Activated naive CD8-positive, alpha-beta T cell treated with anti-CD3 and anti-CD28 coated beads for 36 hours (primary cell): ENCODE measurements at regions not wholly inside any gene's neighbourhood (a gene's known extent, or its start where the extent isn't known, plus 50 kb on each side); places are given as distances from the start of the nearest gene placed in this dataset.

Source experiments
- DNase-seq: peaks from one replicate; pipeline ENCODE4 v3.0.0; 2021
- H3K27ac Mint-ChIP-seq: one replicate; pipeline ENCODE4 v1.8.0; 2022; ENCODE audit warnings: mild to moderate bottlenecking, moderate library complexity, mixed read lengths
- H3K27me3 Mint-ChIP-seq: one replicate; pipeline ENCODE4 v1.8.0; 2022; ENCODE audit warnings: mild to moderate bottlenecking, mixed read lengths
- H3K36me3 Mint-ChIP-seq: one replicate; pipeline ENCODE4 v1.8.0; 2021; ENCODE audit warnings: mild to moderate bottlenecking, mixed read lengths
- H3K4me1 Mint-ChIP-seq: one replicate; pipeline ENCODE4 v1.8.0; 2021; ENCODE audit warnings: mixed read lengths
- H3K4me3 Mint-ChIP-seq: one replicate; pipeline ENCODE4 v1.8.0; 2022; ENCODE audit warnings: mild to moderate bottlenecking, moderate library complexity, mixed read lengths
- H3K9me3 Mint-ChIP-seq: one replicate; pipeline ENCODE4 v1.8.0; 2022; ENCODE audit warnings: mixed read lengths

GRCh38 chr16:87133966-87134627, 183.1 kb downstream of the C16orf95 start:
- H3K4me1 Mint-ChIP-seq, result no peaks in the 10 kb centered on the region
- H3K36me3 Mint-ChIP-seq, result no peaks in the 10 kb centered on the region
- peaks cover 2% of the 10 kb centered on the region for H3K9me3 Mint-ChIP-seq
- H3K27ac Mint-ChIP-seq, result no peak overlapping the region
- DNase-seq, result no peak
- H3K4me3 Mint-ChIP-seq, result no peak overlapping the region
- no peaks in the 10 kb centered on the region for H3K27me3 Mint-ChIP-seq

GRCh38 chr16:87134628-87134995, 182.6 kb downstream of the C16orf95 start:
- DNase-seq, result no peak
- H3K4me1 Mint-ChIP-seq, result no peaks in the 10 kb centered on the region
- H3K27ac Mint-ChIP-seq, result no peak overlapping the region
- no peaks in the 10 kb centered on the region for H3K9me3 Mint-ChIP-seq
- no peak overlapping the region for H3K4me3 Mint-ChIP-seq
- H3K27me3 Mint-ChIP-seq, result no peaks in the 10 kb centered on the region
- no peaks in the 10 kb centered on the region for H3K36me3 Mint-ChIP-seq

- Mint-ChIP-seq H3K4me3 (no peak overlapping the region), H3K4me1 (no peaks in the 10 kb centered on the region), H3K9me3 (no peaks in the 10 kb centered on the region), H3K27ac (no peak overlapping the region), H3K36me3 (no peaks in the 10 kb centered on the region), H3K27me3 (no peaks in the 10 kb centered on the region)
- DNase-seq, result no peak
Observed at GRCh38 chr16:87135246-87136030, 181.8 kb downstream of the C16orf95 start.

GRCh38 chr16:87138316-87138715, 178.9 kb downstream of the C16orf95 start:
- H3K9me3 Mint-ChIP-seq, result no peaks in the 10 kb centered on the region
- H3K4me1 Mint-ChIP-seq, result no peaks in the 10 kb centered on the region

GRCh38 chr16:87138738-87139267, 178.4 kb downstream of the C16orf95 start:
- H3K36me3 Mint-ChIP-seq, result no peaks in the 10 kb centered on the region
- no peak overlapping the region for H3K4me3 Mint-ChIP-seq
- no peaks in the 10 kb centered on the region for H3K27me3 Mint-ChIP-seq
- DNase-seq, result no peak
- no peak overlapping the region for H3K27ac Mint-ChIP-seq
- no peaks in the 10 kb centered on the region for H3K9me3 Mint-ChIP-seq
- no peaks in the 10 kb centered on the region for H3K4me1 Mint-ChIP-seq

More at GRCh38 chr16:87138316-87138715, 178.9 kb downstream of the C16orf95 start:
- no peak for DNase-seq
- H3K27me3 Mint-ChIP-seq, result no peaks in the 10 kb centered on the region
- H3K27ac Mint-ChIP-seq, result no peak overlapping the region
- no peaks in the 10 kb centered on the region for H3K36me3 Mint-ChIP-seq
- H3K4me3 Mint-ChIP-seq, result no peak overlapping the region

GRCh38 chr16:87140211-87141200, 176.7 kb downstream of the C16orf95 start:
- no peak for DNase-seq
- no peak overlapping the region for H3K27ac Mint-ChIP-seq

GRCh38 chr16:87141402-87141801, 175.8 kb downstream of the C16orf95 start:
- peaks cover 3% of the 10 kb centered on the region for H3K9me3 Mint-ChIP-seq
- no peaks in the 10 kb centered on the region for H3K4me1 Mint-ChIP-seq
- H3K36me3 Mint-ChIP-seq, result no peaks in the 10 kb centered on the region
- H3K27me3 Mint-ChIP-seq, result no peaks in the 10 kb centered on the region
- H3K27ac Mint-ChIP-seq, result no peak overlapping the region
- no peak overlapping the region for H3K4me3 Mint-ChIP-seq
- DNase-seq, result no peak

More at GRCh38 chr16:87140211-87141200, 176.7 kb downstream of the C16orf95 start:
- no peaks in the 10 kb centered on the region for H3K36me3 Mint-ChIP-seq
- H3K4me3 Mint-ChIP-seq, result no peak overlapping the region
- no peaks in the 10 kb centered on the region for H3K27me3 Mint-ChIP-seq
- H3K9me3 Mint-ChIP-seq, result peaks cover 3% of the 10 kb centered on the region
- no peaks in the 10 kb centered on the region for H3K4me1 Mint-ChIP-seq

GRCh38 chr16:87143661-87144121, 173.5 kb downstream of the C16orf95 start:
- H3K36me3 Mint-ChIP-seq, result no peaks in the 10 kb centered on the region
- no peak for DNase-seq
- H3K4me3 Mint-ChIP-seq, result no peak overlapping the region
- no peaks in the 10 kb centered on the region for H3K27me3 Mint-ChIP-seq
- no peak overlapping the region for H3K27ac Mint-ChIP-seq
- no peaks in the 10 kb centered on the region for H3K4me1 Mint-ChIP-seq
- H3K9me3 Mint-ChIP-seq, result peaks cover 4% of the 10 kb centered on the region

GRCh38 chr16:87144232-87144631, 173.0 kb downstream of the C16orf95 start:
- Mint-ChIP-seq H3K27ac (no peak overlapping the region), H3K4me1 (no peaks in the 10 kb centered on the region), H3K4me3 (no peak overlapping the region), H3K9me3 (peaks cover 4% of the 10 kb centered on the region), H3K36me3 (peaks cover 1% of the 10 kb centered on the region), H3K27me3 (no peaks in the 10 kb centered on the region)
- no peak for DNase-seq

GRCh38 chr16:87145181-87146176, 171.7 kb downstream of the C16orf95 start:
- peaks cover 4% of the 10 kb centered on the region for H3K9me3 Mint-ChIP-seq
- no peak overlapping the region for H3K27ac Mint-ChIP-seq
- no peaks in the 10 kb centered on the region for H3K27me3 Mint-ChIP-seq
- no peak for DNase-seq
- peaks cover 1% of the 10 kb centered on the region for H3K36me3 Mint-ChIP-seq
- no peak overlapping the region for H3K4me3 Mint-ChIP-seq
- H3K4me1 Mint-ChIP-seq, result no peaks in the 10 kb centered on the region

GRCh38 chr16:87146676-87147075, 170.5 kb downstream of the C16orf95 start:
- H3K4me3 Mint-ChIP-seq, result no peak overlapping the region
- no peak for DNase-seq
- H3K27me3 Mint-ChIP-seq, result no peaks in the 10 kb centered on the region

GRCh38 chr16:87149051-87149450, 168.1 kb downstream of the C16orf95 start:
- Mint-ChIP-seq H3K9me3 (peaks cover 6% of the 10 kb centered on the region), H3K4me1 (no peaks in the 10 kb centered on the region), H3K36me3 (peaks cover 1% of the 10 kb centered on the region), H3K27me3 (no peaks in the 10 kb centered on the region), H3K27ac (no peak overlapping the region), H3K4me3 (no peak overlapping the region)
- no peak for DNase-seq

More at GRCh38 chr16:87146676-87147075, 170.5 kb downstream of the C16orf95 start:
- Mint-ChIP-seq H3K36me3 (peaks cover 1% of the 10 kb centered on the region), H3K27ac (no peak overlapping the region), H3K9me3 (peaks cover 4% of the 10 kb centered on the region), H3K4me1 (no peaks in the 10 kb centered on the region)

GRCh38 chr16:87150262-87150661, 166.9 kb downstream of the C16orf95 start:
- H3K4me1 Mint-ChIP-seq, result no peaks in the 10 kb centered on the region
- DNase-seq, result no peak
- H3K27ac Mint-ChIP-seq, result no peak overlapping the region
- peaks cover 3% of the 10 kb centered on the region for H3K9me3 Mint-ChIP-seq
- H3K4me3 Mint-ChIP-seq, result no peak overlapping the region
- H3K27me3 Mint-ChIP-seq, result peaks cover 3% of the 10 kb centered on the region
- peaks cover 1% of the 10 kb centered on the region for H3K36me3 Mint-ChIP-seq
